Type B pancreatic cell (in vitro differentiated cells): ENCODE measurements at regions not wholly inside any gene's neighbourhood (a gene's known extent, or its start where the extent isn't known, plus 50 kb on each side); places are given as distances from the start of the nearest gene placed in this dataset.

Source experiments
- DNase-seq: peaks from one replicate; pipeline ENCODE4 v3.0.0; 2021; ENCODE audit warnings: mixed read lengths; ENCODE audit not compliant: unreplicated experiment; ENCODE audit errors: extremely low spot score
- H3K27ac Mint-ChIP-seq: 2 replicates; pipeline ENCODE4 v1.8.0; 2021; ENCODE audit warnings: mild to moderate bottlenecking, mixed read lengths
- H3K27me3 Mint-ChIP-seq: 2 replicates; pipeline ENCODE4 v1.8.0; 2021; ENCODE audit warnings: mixed read lengths
- H3K36me3 Mint-ChIP-seq: 2 replicates; pipeline ENCODE4 v1.8.0; 2021; ENCODE audit warnings: mixed read lengths
- H3K4me1 Mint-ChIP-seq: one replicate; pipeline ENCODE4 v1.8.0; 2021; ENCODE audit warnings: mixed read lengths; ENCODE audit not compliant: unreplicated experiment
- H3K4me3 Mint-ChIP-seq: 2 replicates; pipeline ENCODE4 v1.8.0; 2021; ENCODE audit warnings: mild to moderate bottlenecking, mixed read lengths
- H3K9me3 Mint-ChIP-seq: 2 replicates; pipeline ENCODE4 v1.8.0; 2021; ENCODE audit warnings: mixed read lengths
- TF ChIP-seq, protein P1 (sequence below): fragments of 200-600 bp; sonication (generic); conservative IDR thresholded peaks from 2 replicates; pipeline ENCODE4 v1.5.0; 2021; ENCODE audit warnings: antibody characterized with exemption, mild to moderate bottlenecking

DNA sequence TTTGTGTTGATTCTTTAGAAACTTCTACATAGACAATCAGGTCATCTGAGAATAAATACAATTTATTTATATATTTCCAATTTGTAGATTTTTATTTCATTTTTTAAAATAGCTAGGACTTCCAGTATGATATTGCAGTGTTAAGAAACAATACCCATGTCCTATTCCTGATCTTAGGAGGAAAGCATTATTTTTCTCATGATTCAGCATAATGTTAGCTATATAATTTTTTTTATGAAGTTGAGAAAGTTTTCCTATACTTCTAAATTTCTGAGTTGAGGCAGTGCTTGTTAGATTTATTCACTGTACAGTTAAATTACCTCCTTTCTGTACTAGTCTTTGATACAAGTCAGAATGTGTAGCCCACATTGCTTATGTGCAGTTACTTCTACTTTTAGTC, 595.7 kb upstream of the HS6ST1 start:
- TF ChIP-seq, protein P1, sequence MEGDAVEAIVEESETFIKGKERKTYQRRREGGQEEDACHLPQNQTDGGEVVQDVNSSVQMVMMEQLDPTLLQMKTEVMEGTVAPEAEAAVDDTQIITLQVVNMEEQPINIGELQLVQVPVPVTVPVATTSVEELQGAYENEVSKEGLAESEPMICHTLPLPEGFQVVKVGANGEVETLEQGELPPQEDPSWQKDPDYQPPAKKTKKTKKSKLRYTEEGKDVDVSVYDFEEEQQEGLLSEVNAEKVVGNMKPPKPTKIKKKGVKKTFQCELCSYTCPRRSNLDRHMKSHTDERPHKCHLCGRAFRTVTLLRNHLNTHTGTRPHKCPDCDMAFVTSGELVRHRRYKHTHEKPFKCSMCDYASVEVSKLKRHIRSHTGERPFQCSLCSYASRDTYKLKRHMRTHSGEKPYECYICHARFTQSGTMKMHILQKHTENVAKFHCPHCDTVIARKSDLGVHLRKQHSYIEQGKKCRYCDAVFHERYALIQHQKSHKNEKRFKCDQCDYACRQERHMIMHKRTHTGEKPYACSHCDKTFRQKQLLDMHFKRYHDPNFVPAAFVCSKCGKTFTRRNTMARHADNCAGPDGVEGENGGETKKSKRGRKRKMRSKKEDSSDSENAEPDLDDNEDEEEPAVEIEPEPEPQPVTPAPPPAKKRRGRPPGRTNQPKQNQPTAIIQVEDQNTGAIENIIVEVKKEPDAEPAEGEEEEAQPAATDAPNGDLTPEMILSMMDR = no peak
- H3K36me3 Mint-ChIP-seq = no peaks in the 10 kb centered on the region
- no peak for DNase-seq
- no peaks in the 10 kb centered on the region for H3K4me1 Mint-ChIP-seq
- H3K27ac Mint-ChIP-seq = no peak overlapping the region
- no peak overlapping the region for H3K4me3 Mint-ChIP-seq
- H3K27me3 Mint-ChIP-seq = no peaks in the 10 kb centered on the region
- no peaks in the 10 kb centered on the region for H3K9me3 Mint-ChIP-seq

DNA sequence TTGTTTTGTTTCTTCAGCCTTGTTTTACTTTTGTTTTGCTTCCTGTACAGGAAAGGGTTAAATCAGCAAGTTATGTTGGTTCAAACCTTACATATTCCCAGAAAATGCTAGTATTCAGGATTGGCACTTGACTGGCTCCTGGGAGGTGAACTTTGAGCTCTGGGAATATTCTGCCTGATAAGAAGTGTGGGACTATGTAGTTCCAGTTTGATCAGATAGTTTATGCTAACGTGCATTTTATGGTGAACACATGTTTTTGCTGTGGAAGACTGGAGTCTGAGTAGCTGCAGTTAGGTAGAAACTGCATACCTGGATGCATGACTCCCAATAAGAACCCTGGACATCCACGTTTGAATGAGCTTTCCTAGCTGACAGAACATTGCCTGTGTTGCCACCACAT, 603.1 kb upstream of the HS6ST1 start:
- Mint-ChIP-seq H3K4me3 (no peak overlapping the region), H3K9me3 (peaks cover 6% of the 10 kb centered on the region), H3K4me1 (no peaks in the 10 kb centered on the region), H3K27ac (no peak overlapping the region), H3K36me3 (no peaks in the 10 kb centered on the region), H3K27me3 (no peaks in the 10 kb centered on the region)
- DNase-seq = no peak
- TF ChIP-seq, protein P1 = no peak

DNA sequence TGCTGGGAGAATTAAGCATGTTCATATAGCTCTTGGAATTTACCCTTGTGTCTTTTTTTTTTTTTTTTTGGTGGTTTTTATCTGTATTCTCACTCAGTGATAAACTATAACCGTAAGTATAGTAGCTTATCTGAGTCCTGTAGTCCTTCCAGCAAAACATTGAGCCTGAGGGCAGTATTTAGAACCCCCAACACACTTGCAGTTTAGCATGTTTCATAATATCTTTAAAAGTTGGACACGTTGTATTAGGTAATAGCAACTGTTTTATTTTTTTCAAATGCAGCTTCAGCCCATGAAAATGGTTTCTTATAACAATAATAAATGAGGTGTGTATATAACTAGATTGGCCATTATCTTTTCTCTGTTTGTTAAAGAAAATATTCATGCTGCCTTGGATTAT, 603.5 kb upstream of the HS6ST1 start:
- Mint-ChIP-seq H3K27ac (no peak overlapping the region), H3K9me3 (peaks cover 8% of the 10 kb centered on the region), H3K4me3 (no peak overlapping the region), H3K27me3 (no peaks in the 10 kb centered on the region), H3K4me1 (no peaks in the 10 kb centered on the region), H3K36me3 (no peaks in the 10 kb centered on the region)
- no peak for DNase-seq
- TF ChIP-seq, protein P1 = no peak

DNA sequence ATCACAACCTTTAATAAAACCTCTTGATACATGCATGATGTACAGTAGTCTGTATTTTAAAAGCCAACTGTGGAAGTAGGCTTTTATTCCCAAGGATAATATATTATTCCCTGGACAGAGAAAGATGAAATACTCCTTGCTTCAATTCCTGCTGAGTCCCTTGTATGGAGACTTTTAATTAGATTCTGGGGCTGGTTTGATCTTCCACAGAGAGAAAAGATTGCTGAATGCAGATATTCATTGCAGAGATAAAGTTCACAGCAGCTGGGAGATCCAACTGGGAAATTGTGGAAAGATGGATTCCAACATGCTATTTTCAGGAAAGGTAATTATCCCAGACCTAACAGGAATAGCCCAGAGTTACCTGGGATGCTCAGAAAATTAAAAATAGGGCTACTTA, 607.0 kb upstream of the HS6ST1 start:
- TF ChIP-seq, protein P1 = no peak
- Mint-ChIP-seq H3K36me3 (no peaks in the 10 kb centered on the region), H3K4me3 (no peak overlapping the region), H3K4me1 (no peaks in the 10 kb centered on the region), H3K27ac (no peak overlapping the region), H3K27me3 (no peaks in the 10 kb centered on the region), H3K9me3 (peaks cover 8% of the 10 kb centered on the region)
- no peak for DNase-seq

DNA sequence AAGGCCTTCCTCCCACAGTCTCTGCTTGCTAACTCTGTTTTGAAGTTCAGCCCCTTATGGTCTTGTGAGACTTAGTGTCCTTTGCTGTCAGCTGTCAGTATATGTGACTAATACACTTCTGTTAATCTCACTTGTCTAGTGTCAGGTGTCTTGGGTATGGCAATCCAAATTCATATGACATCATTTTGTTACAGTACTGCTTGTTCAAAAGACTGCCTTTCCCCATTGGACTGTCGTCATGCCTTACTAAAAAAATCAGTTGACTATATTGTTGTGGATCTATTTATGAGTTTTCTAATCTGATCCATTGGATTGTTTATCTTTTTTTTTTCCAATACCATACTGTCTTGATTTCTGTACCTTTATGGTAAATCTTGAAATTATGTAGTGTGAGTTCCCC, 611.4 kb upstream of the HS6ST1 start:
- DNase-seq = no peak
- Mint-ChIP-seq H3K27me3 (no peaks in the 10 kb centered on the region), H3K9me3 (peaks cover 8% of the 10 kb centered on the region), H3K4me3 (no peak overlapping the region), H3K36me3 (no peaks in the 10 kb centered on the region), H3K27ac (no peak overlapping the region), H3K4me1 (no peaks in the 10 kb centered on the region)
- TF ChIP-seq, protein P1 = no peak

DNA sequence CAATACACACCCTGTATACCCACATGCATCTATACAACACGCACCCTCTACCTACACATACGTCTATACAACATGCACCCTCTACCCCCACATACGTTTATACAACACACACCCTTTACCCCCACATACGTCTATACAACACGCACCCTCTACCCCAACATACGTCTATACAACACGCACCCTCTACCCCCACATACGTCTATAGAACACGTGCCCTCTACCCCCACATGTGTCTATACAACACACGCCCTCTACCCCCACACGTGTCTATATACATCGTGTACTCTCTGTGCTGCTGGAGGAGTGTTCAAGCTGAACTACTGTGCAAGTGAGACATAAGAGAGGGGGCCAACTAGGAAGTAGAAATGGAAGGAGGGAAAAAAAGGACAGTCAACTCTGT, 621.7 kb upstream of the HS6ST1 start:
- Mint-ChIP-seq H3K4me3 (no peak overlapping the region), H3K4me1 (no peaks in the 10 kb centered on the region), H3K36me3 (no peaks in the 10 kb centered on the region), H3K27me3 (peaks cover 3% of the 10 kb centered on the region), H3K27ac (no peak overlapping the region), H3K9me3 (no peaks in the 10 kb centered on the region)
- TF ChIP-seq, protein P1 = no peak
- DNase-seq = no peak
